CD14-positive monocyte (primary cell): ENCODE measurements at regions not wholly inside any gene's neighbourhood (a gene's known extent, or its start where the extent isn't known, plus 50 kb on each side); places are given as distances from the start of the nearest gene placed in this dataset.

Source experiments
- DNase-seq, 3 donors: peaks; one replicate each; pipeline ENCODE4 v3.0.0-alpha.2; 2011 to 2022
- H2AFZ ChIP-seq: 2 replicates; pipeline ENCODE4 v1.6.0; 2012; ENCODE audit warnings: mild to moderate bottlenecking, low read depth, low read length, inconsistent platforms; ENCODE audit not compliant: insufficient read depth, poor library complexity, severe bottlenecking
- H3K27ac ChIP-seq, 2 donors: 1 replicate in 1 of 2; 2 replicates in 1 of 2; pipeline ENCODE4 v1.5.1; 2012 to 2013; ENCODE audit warnings: low read length in 2 of 2, control low read depth in 1 of 2, inconsistent platforms in 1 of 2, low read depth in 1 of 2, mild to moderate bottlenecking in 1 of 2
- H3K27me3 ChIP-seq, 2 donors: one replicate each; pipeline versions ENCODE4 v1.6.0 to v1.6.1; 2011 to 2013; ENCODE audit warnings: low read length in 2 of 2; ENCODE audit not compliant: control insufficient read depth in 2 of 2, insufficient read depth in 2 of 2
- H3K36me3 ChIP-seq, 2 donors: replicated peaks in 1 of 2; 1 replicate in 1 of 2; 2 replicates in 1 of 2; pipeline versions ENCODE4 v1.5.1 to v1.6.1; 2012 to 2013; ENCODE audit warnings: low read length in 2 of 2, control low read depth in 1 of 2, inconsistent platforms in 1 of 2, mild to moderate bottlenecking in 1 of 2; ENCODE audit not compliant: insufficient read depth in 2 of 2, control insufficient read depth in 1 of 2
- H3K4me1 ChIP-seq, 2 donors: 1 replicate in 1 of 2; 2 replicates in 1 of 2; pipeline versions ENCODE4 v1.5.1 to v1.6.1; 2012 to 2013; ENCODE audit warnings: low read length in 2 of 2, control low read depth in 1 of 2, inconsistent platforms in 1 of 2, mild to moderate bottlenecking in 1 of 2, moderate library complexity in 1 of 2; ENCODE audit not compliant: insufficient read depth in 2 of 2, control insufficient read depth in 1 of 2
- H3K4me2 ChIP-seq: replicated peaks from 2 replicates; pipeline ENCODE3; 2012; ENCODE audit warnings: low read length, moderate library complexity, mild to moderate bottlenecking; ENCODE audit not compliant: poor library complexity, severe bottlenecking; ENCODE audit errors: extremely low read depth
- H3K4me3 ChIP-seq, 3 experiments: fragments of 200-600 bp in 1 of 3; sonication (generic) in 1 of 3; replicated peaks in 1 of 3; 1 replicate in 2 of 3; 2 replicates in 1 of 3; pipeline ENCODE4 v1.5.1; 2011 to 2013; ENCODE audit warnings: low read length in 3 of 3, mild to moderate bottlenecking in 3 of 3, control low read depth in 2 of 3, low read depth in 2 of 3, inconsistent platforms in 1 of 3, moderate library complexity in 1 of 3
- H3K79me2 ChIP-seq: 2 replicates; pipeline ENCODE4 v1.6.0; 2012; ENCODE audit warnings: mild to moderate bottlenecking, control low read depth, inconsistent platforms, low read length, moderate library complexity; ENCODE audit not compliant: insufficient read depth
- H3K9ac ChIP-seq: 2 replicates; pipeline ENCODE4 v1.6.0; 2017; ENCODE audit warnings: low read length, mild to moderate bottlenecking; ENCODE audit not compliant: insufficient read depth, poor library complexity, severe bottlenecking
- H3K9me3 ChIP-seq, 2 donors: replicated peaks in 1 of 2; 1 replicate in 1 of 2; 2 replicates in 1 of 2; pipeline versions ENCODE4 v1.5.1 to v1.6.1; 2012 to 2013; ENCODE audit warnings: low read length in 2 of 2, control low read depth in 1 of 2; ENCODE audit not compliant: control insufficient read depth in 1 of 2, insufficient read depth in 1 of 2
- H4K20me1 ChIP-seq: 2 replicates; pipeline ENCODE4 v1.6.0; 2012; ENCODE audit warnings: mild to moderate bottlenecking, low read length, control low read depth, moderate library complexity; ENCODE audit not compliant: insufficient read depth
- H3K27ac Mint-ChIP-seq, 7 donors: one replicate each; pipeline ENCODE4 v1.8.0; 2020; ENCODE audit warnings: mild to moderate bottlenecking in 7 of 7, mixed read lengths in 7 of 7, moderate library complexity in 6 of 7, inconsistent platforms in 2 of 7
- H3K27me3 Mint-ChIP-seq, 3 donors: one replicate each; pipeline ENCODE4 v1.8.0; 2021 to 2022; ENCODE audit warnings: low read depth in 3 of 3, mild to moderate bottlenecking in 3 of 3, mixed read lengths in 3 of 3, moderate library complexity in 3 of 3, inconsistent platforms in 1 of 3
- H3K36me3 Mint-ChIP-seq, 2 donors: one replicate each; pipeline ENCODE4 v1.8.0; 2020; ENCODE audit warnings: mixed read lengths in 2 of 2, inconsistent platforms in 1 of 2, mild to moderate bottlenecking in 1 of 2
- H3K4me1 Mint-ChIP-seq: one replicate; pipeline ENCODE4 v1.8.0; 2020; ENCODE audit warnings: mild to moderate bottlenecking, mixed read lengths
- H3K4me3 Mint-ChIP-seq, 2 donors: one replicate each; pipeline ENCODE4 v1.8.0; 2020; ENCODE audit warnings: mild to moderate bottlenecking in 2 of 2, mixed read lengths in 2 of 2, moderate library complexity in 1 of 2
- H3K9me3 Mint-ChIP-seq, 7 donors: one replicate each; pipeline ENCODE4 v1.8.0; 2020 to 2022; ENCODE audit warnings: mixed read lengths in 7 of 7, mild to moderate bottlenecking in 6 of 7, moderate library complexity in 6 of 7, inconsistent platforms in 2 of 7
- CTCF ChIP-seq: fragments of 200-600 bp; IDR thresholded peaks from one replicate; pipeline ENCODE4 v1.8.0; 2022; ENCODE audit warnings: antibody characterized with exemption, mild to moderate bottlenecking
- WGBS: methylation state at CpG from one replicate; pipeline ENCODE4 v1.1.5; 2013; ENCODE audit warnings: missing lambda C conversion rate; ENCODE audit not compliant: insufficient coverage; 5-methylcytosine and 5-hydroxymethylcytosine counted together
- intact Hi-C, 2 donors: fragments of 100-400 bp; cut with micrococcal nuclease; formaldehyde crosslinking; loops; one replicate each; pipeline versions ENCODE4 v1.15.0 to v1.15.1; 2023

- Histone ChIP-seq H2AFZ (no peak overlapping the region), H3K27ac (no peak overlapping the region), H3K9me3 (no peaks in the 10 kb centered on the region), H3K4me1 (no peaks in the 10 kb centered on the region), H3K4me3 (no peak overlapping the region), H3K36me3 (no peaks in the 10 kb centered on the region), H3K4me2 (no peak overlapping the region), H3K79me2 (no peaks in the 10 kb centered on the region), H4K20me1 (no peaks in the 10 kb centered on the region), H3K27me3 (no peaks in the 10 kb centered on the region), H3K9ac (no peak overlapping the region)
- Mint-ChIP-seq H3K4me1 (no peaks in the 10 kb centered on the region), H3K36me3 (no peaks in the 10 kb centered on the region), H3K27ac (no peak overlapping the region), H3K27me3 (no peaks in the 10 kb centered on the region), H3K4me3 (no peak overlapping the region), H3K9me3 (peaks cover 0 to 6% (median 4%) of the 10 kb centered on the region in 7 donors)
- intact Hi-C loops = no loop called here
- DNase-seq = no peak
- no peak for TF ChIP-seq CTCF
- 20% methylated on average over 1 of the region's 4 CpGs for WGBS
These were observed 207.9 kb upstream of the GAP43 start for GRCh38 chr3:115415246-115415996.

- no peaks in the 10 kb centered on the region for H3K27me3 ChIP-seq
- TF ChIP-seq CTCF = no peak
- no peak overlapping the region for H3K4me2 ChIP-seq
- H4K20me1 ChIP-seq = no peaks in the 10 kb centered on the region
- H3K27ac Mint-ChIP-seq = no peak overlapping the region
- no peak overlapping the region for H3K4me3 Mint-ChIP-seq
- H3K9me3 Mint-ChIP-seq = peaks cover 0 to 4% (median 2%) of the 10 kb centered on the region in 7 donors
- DNase-seq = no peak
- H3K9ac ChIP-seq = no peak overlapping the region
- no peaks in the 10 kb centered on the region for H3K27me3 Mint-ChIP-seq
- H3K36me3 ChIP-seq = no peaks in the 10 kb centered on the region
- H3K4me3 ChIP-seq = no peak overlapping the region
- intact Hi-C loops = no loop called here
- H3K27ac ChIP-seq = no peak overlapping the region
- no peaks in the 10 kb centered on the region for H3K4me1 ChIP-seq
- no peaks in the 10 kb centered on the region for H3K9me3 ChIP-seq
- no peaks in the 10 kb centered on the region for H3K4me1 Mint-ChIP-seq
- no peaks in the 10 kb centered on the region for H3K36me3 Mint-ChIP-seq
- H3K79me2 ChIP-seq = no peaks in the 10 kb centered on the region
- WGBS = 33% methylated on average over 1 of the region's 1 CpG
- no peak overlapping the region for H2AFZ ChIP-seq
These were observed 204.7 kb upstream of the GAP43 start for GRCh38 chr3:115418583-115418982.
